ENCODE measurements at regions not wholly inside any gene's neighbourhood (a gene's known extent, or its start where the extent isn't known, plus 50 kb on each side); places are given as distances from the start of the nearest gene placed in this dataset.

GRCh38 chr9:74443036-74443750 lies 53.9 kb upstream of the RORB start:
- H3K4me3 ChIP-seq (replicated peaks in 1 of 2; ENCODE audit: low read depth in 2 of 2, low read length in 2 of 2) = no peak overlapping the region
- no peak for DNase-seq (ENCODE audit: low read depth in 2 of 2)
- TF ChIP-seq CTCF (IDR thresholded peaks at IDR 0.05; ENCODE audit: low read depth, low read length) = no peak

- DNase-seq (ENCODE audit: low read depth in 2 of 2) = peak in 1 of 2 donors; percentile 6
- TF ChIP-seq CTCF (IDR thresholded peaks at IDR 0.05; ENCODE audit: low read depth, low read length) = no peak
- H3K4me3 ChIP-seq (replicated peaks in 1 of 2; ENCODE audit: low read depth in 2 of 2, low read length in 2 of 2) = no peak overlapping the region
These were observed 52.8 kb upstream of the RORB start for GRCh38 chr9:74444369-74444768.
